ENCODE measurements at regions not wholly inside any gene's neighbourhood (a gene's known extent, or its start where the extent isn't known, plus 50 kb on each side); places are given as distances from the start of the nearest gene placed in this dataset.

- H4K20me1 ChIP-seq (ENCODE audit: insufficient read depth, low read length) = no peaks in the 10 kb centered on the region
- H2AFZ ChIP-seq (ENCODE audit: low read length) = no peak overlapping the region
- no peaks in the 10 kb centered on the region for H3K9me3 ChIP-seq (ENCODE audit: low read depth, low read length)
- H3K4me3 ChIP-seq (ENCODE audit: insufficient read depth, low read length) = no peak overlapping the region
- no peaks in the 10 kb centered on the region for H3K4me1 ChIP-seq (ENCODE audit: insufficient read depth, low read length)
- no peak for TF ChIP-seq CTCF (IDR thresholded peaks at IDR 0.05; ENCODE audit: extremely low read depth, low read depth, low read length)
- H3K79me2 ChIP-seq (ENCODE audit: insufficient read depth, low read length) = no peaks in the 10 kb centered on the region
- DNase-seq (ENCODE audit: insufficient read length, low spot score, missing footprints) = no peak
- no peaks in the 10 kb centered on the region for H3K27me3 ChIP-seq (ENCODE audit: insufficient read depth, low read length)
- H3K36me3 ChIP-seq (ENCODE audit: insufficient read depth, low read length) = no peaks in the 10 kb centered on the region
- no peak overlapping the region for H3K4me2 ChIP-seq (ENCODE audit: insufficient read depth, low read length)
- H3K27ac ChIP-seq (ENCODE audit: low read depth, low read length) = no peak overlapping the region
These were observed 1413.7 kb upstream of the TMEFF2 start for GRCh38 chr2:193608451-193608850.

DNA sequence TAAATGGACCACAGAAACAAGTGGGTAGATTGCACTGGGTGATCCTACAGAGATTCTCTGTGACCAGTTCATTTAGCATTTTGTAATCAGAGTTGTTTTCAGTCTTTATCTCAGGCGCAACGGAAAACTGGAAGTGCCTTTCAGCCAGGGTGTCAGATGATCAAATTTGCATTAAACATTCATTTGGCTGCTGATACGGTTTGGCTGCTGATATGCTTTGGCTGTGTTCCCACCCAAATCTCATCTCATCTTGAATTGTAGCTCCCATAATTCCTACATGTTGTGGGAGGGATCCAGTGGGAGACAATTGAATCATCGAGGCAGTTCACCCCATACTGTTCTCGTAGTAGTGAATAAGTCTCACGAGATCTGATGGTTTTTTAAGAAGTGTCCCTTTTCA is 1396.1 kb upstream of the TMEFF2 start:
- no peak for TF ChIP-seq CTCF (IDR thresholded peaks at IDR 0.05; ENCODE audit: extremely low read depth, low read depth, low read length)
- H3K9me3 ChIP-seq (ENCODE audit: low read depth, low read length) = no peaks in the 10 kb centered on the region

GRCh38 chr2:193584522-193584938 is 1389.8 kb upstream of the TMEFF2 start:
- TF ChIP-seq CTCF (IDR thresholded peaks at IDR 0.05; ENCODE audit: extremely low read depth, low read depth, low read length) = peak; percentile 41

More for the DNA sequence above, 1396.1 kb upstream of the TMEFF2 start:
- H3K4me1 ChIP-seq (ENCODE audit: insufficient read depth, low read length) = no peaks in the 10 kb centered on the region
- H3K4me3 ChIP-seq (ENCODE audit: insufficient read depth, low read length) = no peak overlapping the region
- H4K20me1 ChIP-seq (ENCODE audit: insufficient read depth, low read length) = no peaks in the 10 kb centered on the region
- H3K4me2 ChIP-seq (ENCODE audit: insufficient read depth, low read length) = no peak overlapping the region
- no peak overlapping the region for H2AFZ ChIP-seq (ENCODE audit: low read length)
- DNase-seq (ENCODE audit: insufficient read length, low spot score, missing footprints) = no peak
- no peaks in the 10 kb centered on the region for H3K36me3 ChIP-seq (ENCODE audit: insufficient read depth, low read length)
- no peaks in the 10 kb centered on the region for H3K79me2 ChIP-seq (ENCODE audit: insufficient read depth, low read length)
- no peaks in the 10 kb centered on the region for H3K27me3 ChIP-seq (ENCODE audit: insufficient read depth, low read length)
- H3K27ac ChIP-seq (ENCODE audit: low read depth, low read length) = no peak overlapping the region

DNA sequence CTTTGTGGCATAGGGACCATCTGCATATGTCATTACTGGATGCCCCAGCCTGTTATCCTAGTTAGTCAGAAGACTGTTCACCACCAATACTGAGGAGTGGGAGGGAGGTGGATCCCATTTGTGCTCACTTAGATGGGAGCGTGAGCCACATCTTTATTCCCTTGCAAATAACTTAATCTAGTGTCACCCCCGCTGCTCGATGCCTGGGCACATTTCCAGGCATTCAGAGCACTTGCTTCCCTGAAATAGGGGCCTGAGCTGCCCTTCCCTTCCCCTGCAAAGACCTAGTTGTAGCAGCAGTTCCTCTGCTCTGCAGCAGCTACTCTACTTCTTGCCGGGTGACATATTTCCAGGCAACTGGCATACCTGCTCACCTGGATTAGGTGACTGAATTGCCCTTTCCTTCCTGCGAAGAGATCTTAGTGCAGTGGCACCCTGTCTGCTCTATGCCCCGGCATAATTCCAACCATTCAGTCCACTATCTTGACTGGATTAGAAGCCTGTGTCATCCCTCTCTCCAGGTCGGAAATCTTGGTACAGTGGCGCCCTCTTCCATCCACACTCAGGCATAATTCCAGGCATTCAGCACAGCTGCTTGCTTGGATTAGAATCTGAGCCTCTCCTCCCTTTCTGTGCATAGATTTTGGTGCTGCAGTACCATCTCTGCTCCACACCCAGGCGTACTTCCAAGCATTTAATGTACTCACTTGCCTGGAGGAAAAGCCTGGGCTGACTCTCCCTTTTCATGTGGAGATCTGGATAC is 1389.1 kb upstream of the TMEFF2 start:
- Histone ChIP-seq H3K4me3 (ENCODE audit: insufficient read depth, low read length) (no peak overlapping the region), H3K79me2 (ENCODE audit: insufficient read depth, low read length) (no peaks in the 10 kb centered on the region), H3K27me3 (ENCODE audit: insufficient read depth, low read length) (no peaks in the 10 kb centered on the region), H4K20me1 (ENCODE audit: insufficient read depth, low read length) (no peaks in the 10 kb centered on the region), H3K4me1 (ENCODE audit: insufficient read depth, low read length) (no peaks in the 10 kb centered on the region), H2AFZ (ENCODE audit: low read length) (peak overlapping the region; percentile 15), H3K27ac (ENCODE audit: low read depth, low read length) (no peak overlapping the region), H3K4me2 (ENCODE audit: insufficient read depth, low read length) (no peak overlapping the region), H3K36me3 (ENCODE audit: insufficient read depth, low read length) (no peaks in the 10 kb centered on the region), H3K9me3 (ENCODE audit: low read depth, low read length) (no peaks in the 10 kb centered on the region)
- peak; percentile 39 for DNase-seq (ENCODE audit: insufficient read length, low spot score, missing footprints)
- TF ChIP-seq CTCF (IDR thresholded peaks at IDR 0.05; ENCODE audit: extremely low read depth, low read depth, low read length) = peak; percentile 43

More at GRCh38 chr2:193584522-193584938, 1389.8 kb upstream of the TMEFF2 start:
- Histone ChIP-seq H3K36me3 (ENCODE audit: insufficient read depth, low read length) (no peaks in the 10 kb centered on the region), H3K4me2 (ENCODE audit: insufficient read depth, low read length) (no peak overlapping the region), H3K4me1 (ENCODE audit: insufficient read depth, low read length) (no peaks in the 10 kb centered on the region), H3K27me3 (ENCODE audit: insufficient read depth, low read length) (no peaks in the 10 kb centered on the region), H3K4me3 (ENCODE audit: insufficient read depth, low read length) (no peak overlapping the region), H3K9me3 (ENCODE audit: low read depth, low read length) (no peaks in the 10 kb centered on the region), H3K79me2 (ENCODE audit: insufficient read depth, low read length) (no peaks in the 10 kb centered on the region), H3K27ac (ENCODE audit: low read depth, low read length) (no peak overlapping the region), H4K20me1 (ENCODE audit: insufficient read depth, low read length) (no peaks in the 10 kb centered on the region), H2AFZ (ENCODE audit: low read length) (no peak overlapping the region)
- no peak for DNase-seq (ENCODE audit: insufficient read length, low spot score, missing footprints)

Data from osteoblast (primary cell).